Endothelial cell of umbilical vein (primary cell): ENCODE measurements at regions not wholly inside any gene's neighbourhood (a gene's known extent, or its start where the extent isn't known, plus 50 kb on each side); places are given as distances from the start of the nearest gene placed in this dataset.

Source experiments
- BruUV-seq: library from RNA; stranded (reverse); fragments of 400-500 nt; replicated peaks from 2 replicates; lab custom pipeline; 2021; lab: Mats Ljungman, UMichigan
- CTCF ChIA-PET: fragments of 300-600, 350-600 bp; sonication (Branson Sonifier 250); formaldehyde crosslinking; loops from one replicate; lab custom pipeline; 2021; ENCODE audit warnings: antibody characterized with exemption, inconsistent platforms; lab: Charles Lee
- POLR2A ChIA-PET: fragments of 300-600, 350-600 bp; sonication (Branson Sonifier 250); formaldehyde crosslinking; loops from one replicate; lab custom pipeline; 2021; ENCODE audit warnings: antibody characterized with exemption, inconsistent platforms; lab: Charles Lee
- DNase-seq: peaks from one replicate; pipeline ENCODE4 v3.0.0-alpha.2; 2011; ENCODE audit warnings: low read depth, low spot score
- FAIRE-seq: peaks from 2 replicates; lab custom pipeline; 2011; peaks lifted over from hg19 to GRCh38; lab: Jason Lieb, UNC
- H2AFZ ChIP-seq: 2 replicates; pipeline ENCODE4 v1.6.0; 2012; ENCODE audit warnings: low read depth, low read length, control low read depth, inconsistent platforms
- H3K27ac ChIP-seq: 2 replicates; pipeline ENCODE4 v1.5.1; 2011; ENCODE audit warnings: low read depth, mild to moderate bottlenecking, control low read depth, low read length, moderate library complexity; ENCODE audit not compliant: insufficient read depth
- H3K27me3 ChIP-seq, 2 experiments: 2 replicates each; pipeline versions ENCODE4 v1.6.0 to v1.6.1; 2011; ENCODE audit warnings: low read length in 2 of 2, mixed read lengths in 1 of 2; ENCODE audit not compliant: control insufficient read depth in 2 of 2, insufficient read depth in 2 of 2
- H3K36me3 ChIP-seq, 2 experiments: 2 replicates in 1 of 2; 3 replicates in 1 of 2; pipeline ENCODE4 v1.5.1; 2011; ENCODE audit warnings: low read length in 2 of 2, mild to moderate bottlenecking in 1 of 2, moderate library complexity in 1 of 2; ENCODE audit not compliant: control insufficient read depth in 2 of 2, insufficient read depth in 2 of 2; ENCODE audit errors: extremely low read depth in 1 of 2
- H3K4me1 ChIP-seq: 3 replicates; pipeline ENCODE4 v1.5.1; 2011; ENCODE audit warnings: mild to moderate bottlenecking, low read length; ENCODE audit not compliant: control insufficient read depth, insufficient read depth; ENCODE audit errors: extremely low read depth
- H3K4me2 ChIP-seq: 2 replicates; pipeline ENCODE4 v1.6.1; 2011; ENCODE audit warnings: low read length, control low read depth, mixed read lengths; ENCODE audit not compliant: insufficient read depth
- H3K4me3 ChIP-seq, 3 experiments: fragments of 200-600 bp in 1 of 3; sonication (generic), shearing (Covaris generic) in 1 of 3; replicated peaks in 1 of 3; 2 replicates each; pipeline ENCODE4 v1.5.1; 2011 to 2016; ENCODE audit warnings: control low read depth in 3 of 3, low read length in 3 of 3, mild to moderate bottlenecking in 2 of 3, inconsistent platforms in 1 of 3, low read depth in 1 of 3, moderate library complexity in 1 of 3; ENCODE audit not compliant: insufficient read depth in 1 of 3
- H3K79me2 ChIP-seq: 2 replicates; pipeline ENCODE4 v1.6.0; 2012; ENCODE audit warnings: low read length, inconsistent platforms; ENCODE audit not compliant: control insufficient read depth, insufficient read depth
- H3K9ac ChIP-seq: replicated peaks from 2 replicates; pipeline ENCODE3; 2011; ENCODE audit warnings: low read length, control low read depth; ENCODE audit not compliant: insufficient read depth; ENCODE audit errors: extremely low read depth
- H3K9me1 ChIP-seq: replicated peaks from 3 replicates; pipeline ENCODE4 v1.6.0; 2011; ENCODE audit warnings: mild to moderate bottlenecking, low read length; ENCODE audit not compliant: control insufficient read depth, insufficient read depth; ENCODE audit errors: extremely low read depth
- H3K9me3 ChIP-seq: replicated peaks from 2 replicates; pipeline ENCODE4 v1.5.1; 2012; ENCODE audit warnings: low read length, inconsistent platforms; ENCODE audit not compliant: control insufficient read depth, insufficient read depth
- H4K20me1 ChIP-seq: replicated peaks from 2 replicates; pipeline ENCODE3; 2011; ENCODE audit warnings: mild to moderate bottlenecking, low read length; ENCODE audit not compliant: control insufficient read depth, insufficient read depth; ENCODE audit errors: extremely low read depth
- EZH2 ChIP-seq: IDR thresholded peaks from 2 replicates; pipeline ENCODE4 v1.6.1; 2012; ENCODE audit warnings: borderline replicate concordance, low read depth, mild to moderate bottlenecking, moderate library complexity, low read length, inconsistent platforms; ENCODE audit not compliant: severe bottlenecking
- FOS ChIP-seq: IDR thresholded peaks from 2 replicates; pipeline ENCODE4 v1.6.1; 2011; ENCODE audit warnings: mild to moderate bottlenecking, low read length, moderate library complexity, borderline replicate concordance; ENCODE audit not compliant: insufficient read depth
- GATA2 ChIP-seq: IDR thresholded peaks from 2 replicates; pipeline ENCODE4 v1.7.0; 2011; ENCODE audit warnings: low read depth, mild to moderate bottlenecking, moderate library complexity, mixed read lengths, low read length; ENCODE audit not compliant: insufficient read length, insufficient read depth
- JUN ChIP-seq: IDR thresholded peaks from 2 replicates; pipeline ENCODE4 v1.6.1; 2011; ENCODE audit warnings: borderline replicate concordance, low read depth; ENCODE audit not compliant: insufficient read length, insufficient read depth
- MYC ChIP-seq: IDR thresholded peaks from one replicate; pipeline ENCODE4 v1.6.1; 2011; ENCODE audit warnings: mild to moderate bottlenecking, low read depth, low read length
- POLR2A ChIP-seq: IDR thresholded peaks from 2 replicates; pipeline ENCODE4 v1.6.1; 2012; ENCODE audit warnings: low read depth, mild to moderate bottlenecking, control low read depth, low read length
- POLR2AphosphoS5 ChIP-seq: IDR thresholded peaks from 2 replicates; pipeline ENCODE4 v1.6.1; 2012; ENCODE audit warnings: low read depth, mild to moderate bottlenecking, control low read depth, low read length, moderate library complexity; ENCODE audit not compliant: insufficient read depth
- dilution Hi-C: fragments of 300-500 bp; cut with MboI; formaldehyde crosslinking; loops from one replicate; pipeline ENCODE4 v1.15.0; 2019; ENCODE audit warnings: low sequenced_read_pairs; ENCODE audit not compliant: extremely low pct_ligation_motif_present
- intact Hi-C: fragments of 100-400 bp; cut with micrococcal nuclease; formaldehyde crosslinking; loops from one replicate; pipeline ENCODE4 v1.10.0; 2022
- TF ChIP-seq, protein P1 (sequence below): IDR thresholded peaks from 2 replicates; pipeline ENCODE4 v1.6.1; 2011; ENCODE audit not compliant: insufficient read depth, insufficient read length
- TF ChIP-seq, protein P2 (sequence below), 2 donors: IDR thresholded peaks; 1 replicate in 1 of 2; 2 replicates in 1 of 2; pipeline ENCODE4 v1.5.1; 2011; ENCODE audit warnings: low read length in 2 of 2, mild to moderate bottlenecking in 2 of 2, moderate library complexity in 2 of 2, control low read depth in 1 of 2, inconsistent platforms in 1 of 2, low read depth in 1 of 2; ENCODE audit not compliant: insufficient read depth in 1 of 2; ENCODE audit errors: extremely low read depth in 1 of 2

DNA sequence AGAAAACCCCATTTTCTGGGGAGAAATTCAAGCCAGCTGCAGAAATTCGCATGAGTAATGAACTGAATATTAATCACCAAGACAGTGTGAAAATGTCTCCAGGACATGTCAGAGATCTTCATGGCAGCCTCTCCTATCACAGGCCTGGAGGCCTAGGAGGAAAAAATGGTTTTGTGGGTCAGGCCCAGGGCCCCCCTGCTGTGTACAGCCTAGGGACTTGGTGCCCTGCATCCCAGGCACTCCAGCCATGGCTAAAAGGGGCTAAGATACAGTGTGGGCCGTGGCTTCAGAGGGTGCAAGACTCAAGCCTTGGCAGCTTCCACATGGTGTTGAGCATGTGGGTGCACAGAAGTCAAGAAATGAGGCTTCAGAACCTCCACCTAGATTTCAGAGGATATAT is 185.9 kb upstream of the GATB start:
- no peak overlapping the region for H3K4me2 ChIP-seq
- POLR2A ChIA-PET = no interaction called here
- intact Hi-C loops = no loop called here

More for the DNA sequence above, 185.9 kb upstream of the GATB start:
- no peak overlapping the region for H3K9ac ChIP-seq
- H3K9me1 ChIP-seq = no peaks in the 10 kb centered on the region
- no peak overlapping the region for H3K4me3 ChIP-seq
- no TSS peak for BruUV-seq
- H3K27me3 ChIP-seq = no peaks in the 10 kb centered on the region
- H3K4me1 ChIP-seq = no peaks in the 10 kb centered on the region
- no peak overlapping the region for H2AFZ ChIP-seq
- no peaks in the 10 kb centered on the region for H3K36me3 ChIP-seq
- dilution Hi-C loops = no loop called here
- no peak for DNase-seq
- H3K27ac ChIP-seq = no peak overlapping the region
- H3K9me3 ChIP-seq = no peaks in the 10 kb centered on the region
- no peak for FAIRE-seq
- TF ChIP-seq FOS (no peak), MYC (no peak), POLR2AphosphoS5 (no peak), GATA2 (no peak), POLR2A (no peak), EZH2 (no peak), JUN (no peak)
- TF ChIP-seq, protein P1, sequence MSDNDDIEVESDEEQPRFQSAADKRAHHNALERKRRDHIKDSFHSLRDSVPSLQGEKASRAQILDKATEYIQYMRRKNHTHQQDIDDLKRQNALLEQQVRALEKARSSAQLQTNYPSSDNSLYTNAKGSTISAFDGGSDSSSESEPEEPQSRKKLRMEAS = no peak
- TF ChIP-seq, protein P2, sequence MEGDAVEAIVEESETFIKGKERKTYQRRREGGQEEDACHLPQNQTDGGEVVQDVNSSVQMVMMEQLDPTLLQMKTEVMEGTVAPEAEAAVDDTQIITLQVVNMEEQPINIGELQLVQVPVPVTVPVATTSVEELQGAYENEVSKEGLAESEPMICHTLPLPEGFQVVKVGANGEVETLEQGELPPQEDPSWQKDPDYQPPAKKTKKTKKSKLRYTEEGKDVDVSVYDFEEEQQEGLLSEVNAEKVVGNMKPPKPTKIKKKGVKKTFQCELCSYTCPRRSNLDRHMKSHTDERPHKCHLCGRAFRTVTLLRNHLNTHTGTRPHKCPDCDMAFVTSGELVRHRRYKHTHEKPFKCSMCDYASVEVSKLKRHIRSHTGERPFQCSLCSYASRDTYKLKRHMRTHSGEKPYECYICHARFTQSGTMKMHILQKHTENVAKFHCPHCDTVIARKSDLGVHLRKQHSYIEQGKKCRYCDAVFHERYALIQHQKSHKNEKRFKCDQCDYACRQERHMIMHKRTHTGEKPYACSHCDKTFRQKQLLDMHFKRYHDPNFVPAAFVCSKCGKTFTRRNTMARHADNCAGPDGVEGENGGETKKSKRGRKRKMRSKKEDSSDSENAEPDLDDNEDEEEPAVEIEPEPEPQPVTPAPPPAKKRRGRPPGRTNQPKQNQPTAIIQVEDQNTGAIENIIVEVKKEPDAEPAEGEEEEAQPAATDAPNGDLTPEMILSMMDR (IDR thresholded peaks at IDR 0.05; ENCODE audit: extremely low read depth in 1 of 2, insufficient read depth in 1 of 2, low read depth in 1 of 2, low read length in 2 of 2) = no peak
- H3K79me2 ChIP-seq = no peaks in the 10 kb centered on the region
- CTCF ChIA-PET = no interaction called here
- H4K20me1 ChIP-seq = no peaks in the 10 kb centered on the region
